ENCODE measurements at regions not wholly inside any gene's neighbourhood (a gene's known extent, or its start where the extent isn't known, plus 50 kb on each side); places are given as distances from the start of the nearest gene placed in this dataset.
"Not testable (repeated sequence)": the region's sequence is repeated elsewhere in the genome, so short reads cannot be mapped to it uniquely, and the experiment has no call there.

DNA sequence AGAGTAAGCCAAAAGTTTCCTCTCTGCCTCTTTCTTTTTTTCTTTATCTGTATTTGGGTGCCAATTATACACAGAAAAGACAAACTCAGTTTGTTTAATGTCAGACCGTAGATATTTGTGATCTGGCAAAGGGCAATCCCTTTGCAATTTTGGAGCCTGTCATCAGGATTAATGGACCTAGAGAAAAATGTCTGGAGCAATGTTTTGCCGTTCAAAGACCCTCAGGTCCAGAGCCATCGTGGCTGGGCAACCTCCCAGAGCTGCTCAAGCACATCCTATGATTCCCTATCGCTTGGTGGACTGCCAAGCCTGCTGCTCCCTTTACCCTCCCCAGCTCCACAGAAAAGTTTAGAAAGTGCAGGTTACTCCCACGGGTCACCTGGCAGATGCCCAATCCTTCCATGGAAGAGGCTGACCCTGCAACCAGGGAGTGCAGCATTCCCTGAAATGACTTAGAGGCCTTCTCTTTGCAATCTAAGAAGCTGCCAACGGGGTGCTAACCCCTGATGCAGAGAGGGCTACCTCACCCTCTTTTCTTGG, 112.5 kb upstream of the NGF start:
- DNase-seq, result no peak

DNA sequence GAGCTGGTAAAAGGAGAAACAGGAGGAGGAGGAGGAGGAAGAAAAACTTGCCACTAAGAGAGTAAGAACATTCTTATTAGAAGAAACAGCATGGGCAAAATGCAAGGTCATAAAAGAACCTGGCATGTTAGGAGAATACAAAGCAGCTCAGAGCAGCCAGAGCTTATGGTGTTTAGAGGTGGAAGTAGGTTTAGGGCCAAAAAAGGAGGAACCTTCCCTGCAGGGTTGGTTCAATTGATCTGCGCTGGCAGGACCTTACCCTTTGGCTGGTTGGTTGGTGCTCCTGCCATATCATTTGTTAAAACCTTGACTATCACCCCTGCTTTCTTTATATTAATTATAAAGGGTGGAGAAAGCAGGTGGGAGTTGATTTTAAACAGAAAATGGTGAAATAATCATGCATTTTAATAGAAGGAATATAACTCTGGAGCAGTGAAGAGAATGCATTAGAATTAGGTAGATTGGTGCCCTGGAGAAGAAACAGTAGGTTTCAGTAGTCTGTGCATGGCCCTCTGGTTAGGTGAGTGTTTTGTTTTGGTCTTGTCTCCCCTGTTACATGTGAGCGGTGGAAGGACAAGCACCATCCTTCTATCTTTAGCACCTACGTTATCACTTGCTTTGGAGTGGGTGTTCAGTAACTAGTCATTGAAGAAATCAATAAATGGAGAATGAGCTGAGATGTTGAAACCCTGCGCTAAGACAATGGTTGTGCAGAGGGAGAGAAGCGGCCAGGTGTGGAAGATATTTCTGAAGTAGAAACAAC, 110.4 kb upstream of the NGF start:
- no peak for DNase-seq

DNA sequence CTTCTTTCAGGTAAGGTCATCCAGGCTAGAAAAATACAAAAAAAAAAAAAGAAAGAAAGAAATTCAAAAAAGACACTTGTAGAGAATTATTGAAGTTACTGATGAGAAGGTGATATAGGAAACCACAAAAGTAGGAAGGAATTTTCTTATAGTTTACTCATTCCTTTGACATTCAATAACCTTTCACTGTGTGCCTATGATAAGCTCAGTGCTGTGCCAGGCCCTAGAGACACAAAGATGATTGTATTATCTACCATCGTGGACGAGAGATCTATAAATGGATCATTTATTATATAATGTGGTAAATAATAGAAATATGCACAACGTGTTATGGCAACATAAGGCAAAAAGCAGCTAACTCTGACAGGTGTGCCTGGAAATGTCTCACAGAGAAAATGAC, 109.6 kb upstream of the NGF start:
- DNase-seq, result no peak

DNA sequence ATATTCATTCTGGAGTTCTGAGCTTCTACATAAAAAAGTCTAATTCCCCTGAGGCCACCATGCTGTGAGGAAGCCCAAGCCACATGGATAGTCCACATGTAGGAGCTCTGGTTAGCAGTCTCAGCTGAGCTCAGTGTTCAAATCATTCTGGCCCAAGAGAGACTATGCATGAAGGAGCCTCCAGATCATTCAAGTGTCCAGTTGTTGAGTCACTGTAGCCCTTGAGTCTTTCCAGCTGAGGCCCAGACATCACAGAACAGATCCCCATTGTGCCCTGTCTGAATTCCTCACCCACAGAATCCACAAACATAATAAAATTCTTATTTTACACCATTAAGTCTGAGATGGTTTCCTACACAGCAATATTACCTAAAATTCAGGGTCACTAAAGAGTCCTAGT, 107.0 kb upstream of the NGF start:
- DNase-seq, result no peak

DNA sequence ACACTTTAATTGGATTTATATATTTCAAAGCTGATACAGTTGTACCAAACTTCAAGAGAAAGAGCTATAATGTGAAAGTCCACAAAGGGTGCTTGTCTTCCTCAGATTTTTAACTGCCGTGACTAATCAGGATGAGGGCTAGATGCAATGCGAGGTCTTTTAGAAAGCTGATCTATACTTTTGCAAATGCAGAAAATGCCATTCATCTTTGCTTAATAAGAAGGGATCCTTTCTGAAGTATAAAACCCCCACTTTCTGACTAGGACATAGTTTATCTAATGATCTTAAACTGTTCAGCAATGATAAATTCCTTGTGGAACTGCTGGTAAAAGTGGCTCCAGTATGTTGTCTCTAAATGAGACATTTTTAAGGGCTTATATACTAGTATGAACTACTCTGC, 102.7 kb upstream of the NGF start:
- no peak for DNase-seq

DNA sequence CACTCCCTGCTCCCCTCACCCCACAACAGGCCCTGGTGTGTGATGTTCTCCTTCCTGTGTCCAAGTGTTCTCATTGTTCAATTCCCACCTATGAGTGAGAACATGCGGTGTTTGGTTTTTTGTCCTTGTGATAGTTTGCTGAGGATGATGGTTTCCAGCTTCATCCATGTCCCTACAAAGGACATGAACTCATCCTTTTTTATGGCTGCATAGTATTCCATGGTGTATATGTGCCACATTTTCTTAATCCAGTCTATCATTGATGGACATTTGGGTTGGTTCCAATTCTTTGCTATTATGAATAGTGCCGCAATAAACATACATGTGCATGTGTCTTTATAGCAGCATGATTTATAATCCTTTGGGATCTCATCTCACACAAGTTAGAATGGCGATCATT, 101.5 kb upstream of the NGF start:
- not testable (repeated sequence) for DNase-seq

DNA sequence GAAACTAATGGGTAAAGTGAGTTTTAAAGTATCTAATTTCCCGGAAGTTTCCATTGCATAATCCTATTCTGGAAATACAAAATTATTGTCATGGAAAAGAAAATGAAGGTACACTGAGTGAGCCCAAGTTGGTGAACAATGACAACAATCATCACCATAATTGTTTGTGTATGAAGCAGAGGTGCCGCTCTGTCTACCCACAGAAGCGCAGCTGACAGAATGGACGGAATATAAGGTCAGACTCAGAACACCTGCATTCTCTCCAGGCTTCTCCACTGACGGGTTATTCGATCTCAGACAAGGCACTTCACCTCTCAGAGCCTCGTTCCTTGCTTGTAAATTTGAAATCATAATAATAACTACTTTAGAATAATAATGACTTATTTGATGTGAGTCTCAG, 99.1 kb upstream of the NGF start:
- DNase-seq, result no peak

DNA sequence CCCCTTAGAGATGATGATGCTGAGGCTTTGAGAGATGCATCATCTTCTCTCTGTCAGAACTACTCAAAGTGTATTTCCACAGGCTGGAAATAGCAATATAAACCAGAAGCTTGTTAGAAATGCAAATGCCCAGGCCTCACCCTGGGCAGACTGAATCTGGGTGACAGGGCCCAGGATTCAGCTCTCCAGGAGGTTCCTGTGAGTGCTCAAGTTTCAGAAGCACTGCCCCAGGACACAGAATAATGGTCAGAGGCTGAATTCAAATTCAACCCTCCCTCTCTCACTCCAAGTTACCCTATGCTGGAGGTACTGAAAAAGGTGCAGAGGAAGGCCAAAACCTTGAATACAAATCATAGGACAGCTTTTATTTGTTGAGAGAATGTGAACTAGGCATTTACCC, 98.5 kb upstream of the NGF start:
- DNase-seq, result no peak

DNA sequence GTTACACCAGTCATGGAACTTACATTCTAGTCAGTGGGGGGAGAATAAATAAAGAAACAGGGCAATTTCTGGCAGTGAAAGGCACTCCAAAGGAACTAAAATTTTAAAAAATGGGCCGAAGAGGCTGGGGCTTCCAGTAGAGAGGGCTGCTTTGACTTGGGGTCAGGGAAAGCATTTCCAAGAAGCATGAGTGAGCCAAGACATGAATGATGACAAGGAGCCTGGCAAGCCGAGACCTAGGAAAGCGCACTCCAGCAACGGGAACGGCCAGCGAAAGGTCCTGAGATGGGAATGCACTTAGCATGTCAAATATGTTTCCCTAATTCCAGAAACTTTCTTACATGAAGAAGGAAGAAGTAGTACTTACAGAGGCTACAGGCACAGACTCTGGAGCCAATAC, 95.4 kb upstream of the NGF start:
- no peak for DNase-seq

DNA sequence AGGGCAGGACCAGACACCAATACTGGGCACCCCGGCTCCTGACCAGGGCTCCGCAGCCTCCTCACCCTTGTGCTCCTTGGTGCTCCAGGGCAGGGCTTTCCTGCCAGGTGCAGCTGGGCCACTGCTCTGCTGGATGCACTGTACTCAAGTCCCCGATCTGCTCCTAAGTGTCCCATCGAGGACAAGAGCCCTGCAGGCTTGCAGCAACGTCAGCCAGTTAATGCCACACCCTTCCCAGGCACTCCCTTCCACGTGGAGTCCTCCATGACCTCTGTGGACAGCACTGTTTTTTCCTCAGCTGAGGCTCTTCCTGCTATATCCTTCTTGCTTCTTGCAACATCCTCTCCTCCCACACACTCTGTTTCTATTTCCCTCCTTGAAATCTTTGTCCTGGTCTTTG, 94.0 kb upstream of the NGF start:
- DNase-seq, result no peak

DNA sequence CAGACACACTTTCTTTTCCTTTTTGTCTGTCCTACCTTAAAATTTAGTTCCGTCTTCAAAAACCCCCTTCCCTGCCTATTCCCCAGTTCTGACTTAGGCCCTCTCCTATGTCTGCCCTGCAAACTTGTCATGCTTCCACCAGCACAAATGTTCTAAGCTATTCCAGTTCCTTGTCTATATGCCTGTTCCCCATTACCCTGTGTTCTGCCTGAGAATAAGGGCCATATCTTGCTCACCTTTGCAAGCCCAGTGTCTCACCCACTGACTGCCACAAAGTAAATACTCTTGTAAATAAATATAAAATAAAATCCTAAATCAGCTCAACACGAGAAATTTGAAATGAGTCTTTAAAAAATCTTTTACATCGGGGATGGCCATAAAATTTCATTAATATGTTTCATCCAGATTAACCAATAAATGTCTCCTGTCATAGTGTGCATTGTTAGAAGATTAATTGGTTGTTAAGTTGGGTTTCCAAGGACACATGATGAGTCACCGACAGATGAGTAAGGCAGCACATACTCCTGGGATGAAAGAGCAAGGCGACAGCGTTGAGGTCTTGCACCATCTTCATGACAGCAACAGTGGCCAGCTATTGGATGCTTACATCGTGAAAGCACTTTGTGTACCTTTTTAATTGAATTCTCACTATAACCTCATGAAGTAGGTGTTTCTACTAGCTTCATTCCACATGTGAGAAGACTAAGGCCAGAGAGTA, 92.6 kb upstream of the NGF start:
- peak; percentile 69 for DNase-seq

DNA sequence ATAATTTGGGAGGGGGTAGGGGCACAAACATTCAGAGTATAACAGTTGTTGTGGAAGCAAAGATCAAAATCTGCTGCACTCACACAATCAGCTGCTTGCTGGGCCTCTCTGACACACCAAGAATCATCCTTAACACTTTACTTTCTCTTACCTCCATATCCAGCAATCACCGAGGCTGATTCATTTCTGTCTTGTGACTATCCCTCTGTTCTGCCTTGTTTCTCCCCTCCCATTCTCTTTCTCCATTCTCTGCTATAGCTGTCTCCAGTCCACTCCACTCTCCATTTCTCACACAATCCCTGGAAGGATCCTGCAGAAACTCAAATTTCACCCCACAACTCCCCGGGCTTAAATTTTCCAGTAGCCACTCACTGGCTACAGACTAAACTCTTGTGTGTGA, 91.8 kb upstream of the NGF start:
- DNase-seq, result no peak

DNA sequence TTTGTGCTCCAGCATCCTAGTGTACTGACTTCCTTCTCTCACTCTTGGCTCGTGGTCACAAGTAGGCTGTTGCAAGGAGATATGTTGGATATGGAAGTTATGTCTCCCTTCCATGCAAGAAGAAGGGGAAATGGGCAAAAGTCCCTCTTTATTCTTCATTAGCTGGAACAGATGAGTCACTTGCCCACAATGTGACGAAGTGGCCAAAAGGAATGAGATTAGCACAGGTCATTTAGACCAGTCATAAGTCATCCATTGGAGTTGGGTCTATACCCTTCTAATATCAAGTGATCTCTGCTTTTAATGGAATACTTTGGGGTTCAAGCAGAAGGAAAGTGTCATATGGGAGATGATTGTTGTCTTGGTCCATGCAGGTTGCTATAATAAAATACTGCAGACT, 91.2 kb upstream of the NGF start:
- peak; percentile 22 for DNase-seq

DNA sequence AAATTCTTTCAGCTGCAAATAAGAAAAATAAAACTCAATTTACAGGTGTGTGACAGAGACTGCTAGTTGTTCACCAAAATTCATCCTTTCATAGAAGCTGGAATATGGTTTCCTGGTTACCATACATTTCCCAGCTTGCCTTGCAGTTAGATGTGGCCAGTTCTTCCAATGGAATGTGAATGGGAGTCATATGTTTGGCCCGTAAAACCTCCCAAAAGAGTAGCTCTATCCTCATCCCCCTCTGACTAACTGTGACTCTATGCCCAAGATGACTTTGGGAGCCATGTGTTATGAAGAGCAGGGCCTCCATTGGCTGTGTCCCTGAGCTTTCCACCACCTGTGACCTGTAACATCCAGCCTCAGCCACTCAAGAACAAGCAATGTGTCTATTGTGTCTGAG, 90.6 kb upstream of the NGF start:
- no peak for DNase-seq

DNA sequence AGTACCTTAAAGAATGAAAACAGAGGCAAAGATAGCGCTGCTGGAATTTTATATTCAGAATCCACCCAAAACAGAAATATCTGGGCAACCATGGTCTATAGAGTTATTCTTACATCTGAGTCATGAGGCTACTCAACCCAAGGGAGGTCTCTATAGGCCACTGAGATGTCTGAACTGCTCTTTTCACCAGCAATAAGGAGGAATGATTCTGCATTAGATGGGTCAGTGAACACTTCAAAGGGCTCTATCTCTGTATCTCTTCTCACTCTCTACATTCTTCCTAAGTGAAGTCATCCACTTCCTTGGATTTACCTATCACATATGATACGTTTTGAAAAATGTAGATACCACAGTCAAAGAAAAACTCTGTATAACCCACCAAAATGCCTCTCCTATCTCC, 90.2 kb upstream of the NGF start:
- DNase-seq, result no peak

DNA sequence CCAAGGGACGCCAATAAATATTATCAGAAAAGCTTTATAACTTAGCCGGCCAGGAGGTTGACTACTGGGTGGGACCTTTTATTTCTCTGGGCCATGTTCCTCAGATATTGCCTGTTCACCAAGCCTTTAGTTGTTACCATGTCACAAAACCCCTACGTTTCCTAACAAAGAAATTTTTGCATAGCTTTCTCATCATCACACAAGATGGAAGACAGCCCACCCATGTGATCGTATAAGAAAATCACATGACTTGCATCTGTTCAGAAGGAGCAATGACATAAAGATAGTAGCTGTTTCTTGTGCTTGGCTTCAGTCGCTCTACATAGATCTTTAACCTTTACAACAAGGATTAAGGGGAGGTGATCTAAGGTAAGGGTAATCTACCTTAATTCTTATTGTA, 88.9 kb upstream of the NGF start:
- no peak for DNase-seq

DNA sequence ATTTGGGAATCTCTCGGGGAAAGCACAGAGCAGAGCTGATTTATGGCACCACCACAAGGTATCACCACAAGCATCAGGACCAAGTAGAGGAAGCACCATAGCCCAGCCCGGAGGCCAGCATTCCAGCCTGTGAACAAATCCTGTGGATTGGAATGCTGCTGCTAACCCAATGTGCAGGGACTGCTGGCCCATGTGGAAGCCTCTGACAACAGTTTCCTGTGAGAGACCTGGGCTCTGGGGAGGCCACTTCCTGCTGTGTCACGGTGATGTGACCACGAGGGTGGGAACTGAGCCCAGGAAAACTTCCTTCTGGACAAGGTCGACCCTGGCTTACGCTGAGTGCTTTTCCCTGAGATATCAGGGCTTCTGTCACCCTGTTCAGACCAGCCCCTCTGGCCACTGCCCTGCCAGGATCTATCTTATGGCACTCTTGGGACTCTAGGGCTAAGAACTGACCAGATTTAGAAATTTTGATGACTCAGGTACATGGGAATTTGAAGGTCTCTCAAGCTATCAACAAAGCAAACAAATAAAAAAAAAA, 88.3 kb upstream of the NGF start:
- peak; percentile 85 for DNase-seq

DNA sequence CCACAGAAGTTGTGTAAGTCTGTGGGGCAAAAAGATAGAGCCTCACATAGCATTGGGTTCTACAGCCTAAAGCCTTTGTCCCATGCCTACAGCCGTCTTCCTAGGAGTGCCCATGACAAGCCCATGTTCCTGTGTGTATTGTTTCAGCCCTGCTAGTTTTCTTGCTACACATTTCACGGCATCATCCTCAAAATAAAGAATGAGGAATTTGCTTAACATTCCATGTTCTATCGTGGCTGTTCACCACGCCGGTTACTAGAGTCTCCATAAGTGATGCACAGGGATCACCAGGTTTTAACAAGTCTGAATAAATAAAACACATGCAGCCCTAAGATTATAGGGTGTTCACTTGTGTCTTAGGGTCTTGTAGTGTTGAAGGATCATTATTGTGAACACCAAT, 87.4 kb upstream of the NGF start:
- no peak for DNase-seq

DNA sequence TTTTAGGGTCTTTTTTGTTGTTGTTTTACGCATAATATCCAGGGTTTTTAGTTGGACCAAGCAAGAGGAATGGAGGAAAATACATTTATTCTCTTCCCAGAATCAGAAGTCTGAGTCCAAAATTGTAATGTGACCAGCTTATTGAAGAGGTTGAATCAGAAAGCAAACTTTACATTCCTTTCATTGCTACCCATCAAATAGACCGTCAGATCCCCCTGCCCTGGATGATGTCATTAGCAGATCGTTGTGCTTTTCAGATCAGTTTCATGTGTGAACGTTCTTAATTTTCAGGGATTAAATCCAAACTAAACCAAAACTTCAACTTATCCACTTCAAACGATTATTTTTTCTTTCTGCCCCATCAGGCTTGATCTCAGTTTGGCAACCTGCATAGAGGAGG, 85.7 kb upstream of the NGF start:
- DNase-seq, result no peak

DNA sequence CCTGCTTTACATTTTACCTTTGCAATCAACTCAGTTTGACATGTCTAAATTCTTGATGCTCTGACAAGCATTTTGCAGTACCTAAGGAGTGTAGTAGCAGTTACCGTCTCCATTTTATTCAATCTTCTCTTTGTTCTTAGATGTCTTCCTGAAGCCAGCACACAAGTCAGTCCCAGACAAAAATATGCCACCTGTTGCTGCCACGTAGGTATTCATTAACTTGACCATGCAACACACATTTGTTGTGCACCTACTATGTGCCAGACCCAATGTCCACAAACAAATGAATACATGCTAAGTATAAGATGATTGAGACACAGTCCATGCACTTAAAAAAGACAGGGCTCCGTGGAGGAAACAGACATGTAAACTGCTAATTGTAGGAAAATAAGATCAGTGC, 81.5 kb upstream of the NGF start:
- DNase-seq, result no peak

DNA sequence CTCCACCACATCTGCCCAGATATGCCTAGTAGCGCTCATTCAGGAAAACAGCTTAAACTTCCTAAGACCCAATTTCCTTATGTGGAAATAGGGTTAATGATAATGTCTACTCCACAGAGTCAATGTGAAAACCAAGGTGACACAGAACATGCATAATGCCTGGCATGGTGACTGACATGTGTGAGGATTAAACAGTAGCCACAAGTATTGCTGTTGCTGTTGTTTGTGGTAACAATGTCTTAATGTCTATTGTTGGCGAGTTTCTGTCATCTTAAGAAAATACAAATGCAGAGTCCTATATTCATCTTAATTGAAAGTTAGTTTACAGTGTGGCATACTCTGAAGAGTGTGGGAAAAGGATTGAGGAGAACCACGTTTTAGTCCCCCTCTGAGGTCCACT, 75.6 kb upstream of the NGF start:
- DNase-seq, result no peak

DNA sequence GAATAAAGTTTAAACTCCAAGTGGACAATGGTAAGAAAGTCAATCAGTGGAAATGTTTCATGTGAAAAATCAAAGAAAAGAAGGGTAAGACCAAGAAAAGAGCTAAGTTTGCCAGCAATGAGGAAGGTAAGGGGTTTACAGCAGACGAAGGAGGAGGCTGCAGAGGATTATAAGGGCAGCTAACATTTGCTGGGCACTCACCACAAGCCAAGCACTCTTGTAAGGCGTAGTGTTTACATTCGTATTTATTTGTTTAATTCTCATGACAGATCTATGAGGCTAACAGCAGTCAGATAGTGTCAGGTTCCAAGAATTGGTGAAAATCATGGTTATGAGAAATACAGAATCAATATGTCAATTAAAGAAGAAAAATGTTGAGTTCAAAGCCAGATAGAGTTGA, 75.2 kb upstream of the NGF start:
- DNase-seq, result no peak

DNA sequence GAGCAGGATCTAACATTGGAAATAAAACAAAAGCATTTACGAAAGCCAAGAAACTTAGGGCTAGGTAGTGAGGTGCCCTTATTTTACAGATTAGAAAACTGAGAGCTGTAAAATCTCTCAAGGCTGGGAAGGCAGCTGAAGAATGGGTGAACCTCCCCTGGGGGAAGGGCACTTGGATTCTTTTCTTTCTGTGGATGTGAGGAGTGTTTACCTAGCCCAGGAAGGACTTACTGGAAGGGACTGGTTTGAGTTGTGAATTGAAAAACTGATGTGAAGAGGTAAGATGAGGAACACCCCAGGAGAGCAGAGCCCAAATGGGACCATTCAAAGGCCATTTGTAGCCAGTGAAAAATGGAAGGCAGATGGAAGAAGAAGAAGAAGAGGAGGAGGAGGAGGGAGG, 74.7 kb upstream of the NGF start:
- DNase-seq, result no peak

DNA sequence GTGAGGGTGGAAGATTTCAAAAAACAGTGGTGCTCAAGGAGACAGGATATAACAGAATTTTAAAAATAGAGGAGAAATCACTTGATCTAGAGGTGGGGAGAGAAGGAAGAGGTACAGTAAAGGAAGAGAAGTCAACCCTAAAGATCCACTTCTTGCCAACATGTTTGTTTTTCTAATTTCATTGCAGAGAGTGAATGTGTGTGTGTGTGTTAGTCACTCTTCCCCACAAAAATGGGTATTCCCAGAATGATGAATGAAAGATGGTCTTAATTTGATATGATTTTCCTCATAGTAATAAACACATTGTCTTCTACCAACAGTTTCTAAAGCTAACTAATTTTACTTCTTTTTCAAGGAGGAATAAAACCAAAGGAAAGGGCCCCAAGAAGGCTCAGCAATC, 74.2 kb upstream of the NGF start:
- DNase-seq, result no peak
